ENCODE measurements at regions not wholly inside any gene's neighbourhood (a gene's known extent, or its start where the extent isn't known, plus 50 kb on each side); places are given as distances from the start of the nearest gene placed in this dataset.

GRCh38 chr2:241935774-241936173 is 66.2 kb downstream of the RTP5 start:
- peak overlapping the region; percentile 77 for H3K27ac Mint-ChIP-seq
- no peak overlapping the region for H3K4me3 Mint-ChIP-seq
- H3K27me3 Mint-ChIP-seq (ENCODE audit: low read depth) = no peaks in the 10 kb centered on the region
- ATAC-seq (replicated peaks in 1 of 2) (no peak), DNase-seq (no peak)
- peaks cover 2 to 5% of the 10 kb centered on the region in 2 donors for H3K36me3 Mint-ChIP-seq (ENCODE audit: insufficient read depth in 2 of 2)
- H3K9me3 Mint-ChIP-seq = peaks cover 0 to 4% of the 10 kb centered on the region in 2 donors
- H3K4me1 Mint-ChIP-seq (ENCODE audit: low read depth) = peaks cover 12% of the 10 kb centered on the region

GRCh38 chr2:241936457-241937133 is 67.1 kb downstream of the RTP5 start:
- Mint-ChIP-seq H3K4me1 (ENCODE audit: low read depth) (peaks cover 12% of the 10 kb centered on the region), H3K27ac (no peak overlapping the region), H3K9me3 (peaks cover 0 to 4% of the 10 kb centered on the region in 2 donors), H3K4me3 (no peak overlapping the region), H3K36me3 (ENCODE audit: insufficient read depth in 2 of 2) (peaks cover 2 to 5% of the 10 kb centered on the region in 2 donors), H3K27me3 (ENCODE audit: low read depth) (no peaks in the 10 kb centered on the region)
- no peak for DNase-seq
- ATAC-seq (replicated peaks in 1 of 2) = no peak

GRCh38 chr2:241937297-241937696 is 67.8 kb downstream of the RTP5 start:
- Mint-ChIP-seq H3K4me1 (ENCODE audit: low read depth) (peaks cover 12% of the 10 kb centered on the region), H3K4me3 (no peak overlapping the region)
- no peak for DNase-seq

GRCh38 chr2:241939541-241939940 is 70.0 kb downstream of the RTP5 start:
- DNase-seq = no peak
- Mint-ChIP-seq H3K4me1 (ENCODE audit: low read depth) (peaks cover 12% of the 10 kb centered on the region), H3K4me3 (no peak overlapping the region), H3K27ac (no peak overlapping the region), H3K36me3 (ENCODE audit: insufficient read depth in 2 of 2) (peaks cover 2 to 5% of the 10 kb centered on the region in 2 donors), H3K9me3 (peaks cover 0 to 4% of the 10 kb centered on the region in 2 donors), H3K27me3 (ENCODE audit: low read depth) (no peaks in the 10 kb centered on the region)
- ATAC-seq (replicated peaks in 1 of 2) = no peak

More at GRCh38 chr2:241937297-241937696, 67.8 kb downstream of the RTP5 start:
- Mint-ChIP-seq H3K36me3 (ENCODE audit: insufficient read depth in 2 of 2) (peaks cover 2 to 5% of the 10 kb centered on the region in 2 donors), H3K27me3 (ENCODE audit: low read depth) (no peaks in the 10 kb centered on the region), H3K9me3 (peaks cover 0 to 4% of the 10 kb centered on the region in 2 donors), H3K27ac (no peak overlapping the region)
- no peak for ATAC-seq (replicated peaks in 1 of 2)

- peaks cover 2 to 5% of the 10 kb centered on the region in 2 donors for H3K36me3 Mint-ChIP-seq (ENCODE audit: insufficient read depth in 2 of 2)
- H3K27me3 Mint-ChIP-seq (ENCODE audit: low read depth) = no peaks in the 10 kb centered on the region
- H3K9me3 Mint-ChIP-seq = peaks cover 0 to 4% of the 10 kb centered on the region in 2 donors
- H3K4me3 Mint-ChIP-seq = no peak overlapping the region
- DNase-seq (no peak), ATAC-seq (replicated peaks in 1 of 2) (no peak)
- no peak overlapping the region for H3K27ac Mint-ChIP-seq
- H3K4me1 Mint-ChIP-seq (ENCODE audit: low read depth) = peaks cover 12% of the 10 kb centered on the region
These were observed 70.8 kb downstream of the RTP5 start for GRCh38 chr2:241940329-241940728.

- Mint-ChIP-seq H3K27me3 (ENCODE audit: low read depth) (no peaks in the 10 kb centered on the region), H3K4me1 (ENCODE audit: low read depth) (peaks cover 12% of the 10 kb centered on the region), H3K27ac (no peak overlapping the region), H3K36me3 (ENCODE audit: insufficient read depth in 2 of 2) (no peaks in the 10 kb centered on the region), H3K4me3 (no peak overlapping the region), H3K9me3 (peaks cover 0 to 8% of the 10 kb centered on the region in 2 donors)
- no peak for ATAC-seq (replicated peaks in 1 of 2)
- DNase-seq = no peak
These were observed 72.3 kb downstream of the RTP5 start for GRCh38 chr2:241941691-241942301.

- Mint-ChIP-seq H3K27me3 (ENCODE audit: low read depth) (no peaks in the 10 kb centered on the region), H3K36me3 (ENCODE audit: insufficient read depth in 2 of 2) (no peaks in the 10 kb centered on the region), H3K4me3 (no peak overlapping the region), H3K9me3 (peaks cover 0 to 8% of the 10 kb centered on the region in 2 donors), H3K27ac (no peak overlapping the region), H3K4me1 (ENCODE audit: low read depth) (peaks cover 12% of the 10 kb centered on the region)
- ATAC-seq (replicated peaks in 1 of 2) (no peak), DNase-seq (no peak)
These were observed 73.1 kb downstream of the RTP5 start for GRCh38 chr2:241942416-241943208.

- DNase-seq (no peak), ATAC-seq (replicated peaks in 1 of 2) (no peak)
- Mint-ChIP-seq H3K27ac (no peak overlapping the region), H3K27me3 (ENCODE audit: low read depth) (no peaks in the 10 kb centered on the region), H3K9me3 (peaks cover 0 to 8% of the 10 kb centered on the region in 2 donors), H3K4me3 (no peak overlapping the region), H3K36me3 (ENCODE audit: insufficient read depth in 2 of 2) (no peaks in the 10 kb centered on the region), H3K4me1 (ENCODE audit: low read depth) (peaks cover 12% of the 10 kb centered on the region)
These were observed 73.8 kb downstream of the RTP5 start for GRCh38 chr2:241943209-241943850.

- H3K4me3 Mint-ChIP-seq = no peak overlapping the region
- no peaks in the 10 kb centered on the region for H3K27me3 Mint-ChIP-seq (ENCODE audit: low read depth)
- no peak overlapping the region for H3K27ac Mint-ChIP-seq
- H3K4me1 Mint-ChIP-seq (ENCODE audit: low read depth) = peaks cover 7% of the 10 kb centered on the region
- H3K9me3 Mint-ChIP-seq = peaks cover 0 to 8% of the 10 kb centered on the region in 2 donors
- H3K36me3 Mint-ChIP-seq (ENCODE audit: insufficient read depth in 2 of 2) = no peaks in the 10 kb centered on the region
- ATAC-seq (replicated peaks in 1 of 2) = no peak
- DNase-seq = no peak
These were observed 74.5 kb downstream of the RTP5 start for GRCh38 chr2:241943961-241944575.

- Mint-ChIP-seq H3K27ac (no peak overlapping the region), H3K27me3 (ENCODE audit: low read depth) (no peaks in the 10 kb centered on the region), H3K4me1 (ENCODE audit: low read depth) (peaks cover 7% of the 10 kb centered on the region), H3K36me3 (ENCODE audit: insufficient read depth in 2 of 2) (no peaks in the 10 kb centered on the region), H3K9me3 (peaks cover 0 to 8% of the 10 kb centered on the region in 2 donors), H3K4me3 (no peak overlapping the region)
- ATAC-seq (replicated peaks in 1 of 2) (no peak), DNase-seq (no peak)
These were observed 75.3 kb downstream of the RTP5 start for GRCh38 chr2:241944821-241945220.

GRCh38 chr2:241945311-241945710 is 75.8 kb downstream of the RTP5 start:
- DNase-seq (no peak), ATAC-seq (replicated peaks in 1 of 2) (no peak)
- H3K9me3 Mint-ChIP-seq = peaks cover 0 to 6% of the 10 kb centered on the region in 2 donors
- peaks cover 3% of the 10 kb centered on the region for H3K4me1 Mint-ChIP-seq (ENCODE audit: low read depth)
- H3K27me3 Mint-ChIP-seq (ENCODE audit: low read depth) = no peaks in the 10 kb centered on the region
- H3K27ac Mint-ChIP-seq = no peak overlapping the region
- H3K4me3 Mint-ChIP-seq = no peak overlapping the region
- no peaks in the 10 kb centered on the region for H3K36me3 Mint-ChIP-seq (ENCODE audit: insufficient read depth in 2 of 2)

- H3K36me3 Mint-ChIP-seq (ENCODE audit: insufficient read depth in 2 of 2) = no peaks in the 10 kb centered on the region
- ATAC-seq (replicated peaks in 1 of 2) = no peak
- no peak overlapping the region for H3K27ac Mint-ChIP-seq
- DNase-seq = no peak
- peaks cover 0 to 4% of the 10 kb centered on the region in 2 donors for H3K9me3 Mint-ChIP-seq
- no peaks in the 10 kb centered on the region for H3K27me3 Mint-ChIP-seq (ENCODE audit: low read depth)
- no peaks in the 10 kb centered on the region for H3K4me1 Mint-ChIP-seq (ENCODE audit: low read depth)
- H3K4me3 Mint-ChIP-seq = no peak overlapping the region
These were observed 76.3 kb downstream of the RTP5 start for GRCh38 chr2:241945803-241946202.
